ENCODE measurements at regions not wholly inside any gene's neighbourhood (a gene's known extent, or its start where the extent isn't known, plus 50 kb on each side); places are given as distances from the start of the nearest gene placed in this dataset.

- Histone ChIP-seq H3K9me3 (no peaks in the 10 kb centered on the region), H3K36me3 (replicated peaks in 1 of 2; ENCODE audit: insufficient read depth in 1 of 2, low read depth in 2 of 2) (no peaks in the 10 kb centered on the region), H3K27me3 (no peaks in the 10 kb centered on the region), H3K4me3 (no peak overlapping the region), H3K27ac (peak overlapping the region in 3 of 4 donors; percentile 33 to 76 (median 62)), H3K4me1 (peaks cover 32% of the 10 kb centered on the region)
- peak in 3 of 4 donors; percentile 24 to 51 (median 26) for DNase-seq
- TF ChIP-seq CTCF (IDR thresholded peaks at IDR 0.05) = peak in 1 of 7 experiments; percentile 8
- no peak for TF ChIP-seq POLR2A (IDR thresholded peaks at IDR 0.05)
- intact Hi-C loops (cut with DNase I) = no loop called here
- ATAC-seq = peak; percentile 63
- 35 to 44% methylated on average over 12 of the region's 12 CpGs for WGBS, 2 donors
Observed at GRCh38 chr14:103186909-103187586, 63.8 kb downstream of the TNFAIP2 start.

GRCh38 chr14:103187911-103188310 lies 64.7 kb downstream of the TNFAIP2 start:
- H3K27ac ChIP-seq = peak overlapping the region in 3 of 4 donors; percentile 33 to 76 (median 62)
- 65 to 79% methylated on average over 4 of the region's 4 CpGs for WGBS, 2 donors
- no peaks in the 10 kb centered on the region for H3K27me3 ChIP-seq
- no peak for TF ChIP-seq POLR2A (IDR thresholded peaks at IDR 0.05)
- TF ChIP-seq CTCF (IDR thresholded peaks at IDR 0.05) = no peak
- no peaks in the 10 kb centered on the region for H3K9me3 ChIP-seq
- ATAC-seq = no peak
- DNase-seq = no peak
- no peaks in the 10 kb centered on the region for H3K36me3 ChIP-seq (replicated peaks in 1 of 2; ENCODE audit: insufficient read depth in 1 of 2, low read depth in 2 of 2)
- H3K4me3 ChIP-seq = no peak overlapping the region
- H3K4me1 ChIP-seq = peaks cover 32% of the 10 kb centered on the region
- intact Hi-C loops (cut with DNase I) = no loop called here

DNA sequence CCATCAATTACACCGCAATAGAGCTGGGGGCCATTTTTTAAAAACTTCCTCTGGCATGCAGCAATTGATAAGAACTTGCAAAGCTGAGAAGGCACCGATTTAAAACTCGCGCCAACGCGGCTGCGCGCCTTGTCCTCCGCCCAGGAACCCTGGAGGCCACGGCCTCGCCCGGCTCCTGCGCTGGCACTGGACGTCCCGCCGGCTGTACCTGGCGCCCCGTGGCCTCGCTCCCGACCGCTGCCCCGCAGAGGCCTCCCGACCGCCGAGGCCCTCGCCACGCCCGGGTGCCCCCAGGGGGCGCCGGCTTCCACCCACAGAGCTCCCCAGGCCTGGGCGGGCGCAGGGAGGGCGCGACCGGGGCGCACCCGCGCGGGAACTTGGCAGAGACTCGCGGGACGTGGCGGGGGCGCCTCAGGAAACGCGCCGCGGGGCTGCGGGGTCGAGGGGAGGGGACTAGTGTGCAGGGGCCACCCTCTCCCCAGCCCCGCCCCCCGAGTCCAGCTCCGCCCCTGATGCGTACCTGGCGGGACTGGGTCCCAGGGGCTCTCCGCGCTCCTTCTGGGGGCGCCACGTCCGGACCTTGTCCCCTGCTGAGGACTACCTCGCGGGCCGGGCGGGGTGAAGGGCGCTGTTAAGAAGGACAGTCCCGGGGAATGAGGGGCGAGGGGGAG lies 65.7 kb downstream of the TNFAIP2 start:
- H3K9me3 ChIP-seq = no peaks in the 10 kb centered on the region
- intact Hi-C loops (cut with DNase I) = no loop called here
- H3K4me3 ChIP-seq = no peak overlapping the region
- H3K27me3 ChIP-seq = no peaks in the 10 kb centered on the region
- 3 to 4% methylated on average over 9 to 67 of the region's 67 CpGs for WGBS, 2 donors
- TF ChIP-seq CTCF (IDR thresholded peaks at IDR 0.05) (peak in 3 of 7 experiments; percentile 20 to 43 (median 27)), POLR2A (IDR thresholded peaks at IDR 0.05) (no peak)
- peak; percentile 30 for ATAC-seq
- peak in 3 of 4 donors; percentile 23 to 49 (median 32) for DNase-seq
- peak overlapping the region in 1 of 4 donors; percentile 18 for H3K27ac ChIP-seq
- H3K4me1 ChIP-seq = peaks cover 32% of the 10 kb centered on the region
- H3K36me3 ChIP-seq (replicated peaks in 1 of 2; ENCODE audit: insufficient read depth in 1 of 2, low read depth in 2 of 2) = no peaks in the 10 kb centered on the region

- WGBS, 2 donors = 57 to 59% methylated on average over 18 to 48 of the region's 48 CpGs
- TF ChIP-seq CTCF (IDR thresholded peaks at IDR 0.05) (no peak), POLR2A (IDR thresholded peaks at IDR 0.05) (no peak)
- H3K4me1 ChIP-seq = peaks cover 32% of the 10 kb centered on the region
- ATAC-seq (no peak), DNase-seq (no peak)
- no peak overlapping the region for H3K27ac ChIP-seq
- H3K36me3 ChIP-seq (replicated peaks in 1 of 2; ENCODE audit: insufficient read depth in 1 of 2, low read depth in 2 of 2) = no peaks in the 10 kb centered on the region
- no peak overlapping the region for H3K4me3 ChIP-seq
- H3K27me3 ChIP-seq = no peaks in the 10 kb centered on the region
- intact Hi-C loops (cut with DNase I) = no loop called here
- H3K9me3 ChIP-seq = no peaks in the 10 kb centered on the region
Observed at GRCh38 chr14:103189481-103190470, 66.5 kb downstream of the TNFAIP2 start.
